ENCODE measurements at regions not wholly inside any gene's neighbourhood (a gene's known extent, or its start where the extent isn't known, plus 50 kb on each side); places are given as distances from the start of the nearest gene placed in this dataset.

GRCh38 chr5:15023266-15023665, 151.7 kb upstream of the ANKH start:
- FAIRE-seq (no peak), DNase-seq (ENCODE audit: low read depth in 1 of 2, low spot score in 2 of 2) (no peak)
- ChIA-PET CTCF (ENCODE audit: partially characterized antibody) (interaction anchor here (0.9 to 1.0 kb wide), 3 partner anchors 9 to 206 kb away, joined by 3 to 4 read pairs (median 3); no protein-coding TSS in a partner anchor), POLR2A (ENCODE audit: partially characterized antibody) (no interaction called here)
- H2BK15ac ChIP-seq (ENCODE audit: low read length): no peak overlapping the region
- H2AK5ac ChIP-seq (ENCODE audit: low read depth, low read length): no peak overlapping the region
- no peak overlapping the region for H2BK20ac ChIP-seq (ENCODE audit: low read length)
- H3K56ac ChIP-seq (replicated peaks; ENCODE audit: insufficient read length, low read depth, low read length): no peak overlapping the region
- no peak overlapping the region for H4K8ac ChIP-seq (ENCODE audit: extremely low read depth, insufficient read depth, low read length)
- peaks cover 0 to 3% of the 10 kb centered on the region in 2 experiments; a peak in 1 of 4 replicates for H3K9me3 ChIP-seq (ENCODE audit: insufficient read depth in 2 of 2, low read depth in 1 of 2, low read length in 1 of 2)
- H3K4ac ChIP-seq (replicated peaks; ENCODE audit: insufficient read length, low read depth, low read length): no peak overlapping the region
- H4K91ac ChIP-seq (replicated peaks; ENCODE audit: insufficient read length, low read length): no peak overlapping the region
- H3K79me1 ChIP-seq (ENCODE audit: low read depth, low read length): no peaks in the 10 kb centered on the region
- WGBS, 2 experiments (ENCODE audit: extremely low coverage in 1 of 2, insufficient coverage in 1 of 2, insufficient read length in 1 of 2, insufficient replicate concordance in 2 of 2, low coverage in 1 of 2, low lambda C conversion rate in 2 of 2, missing lambda C conversion rate in 1 of 2): 86% methylated on average over 1 of the region's 1 CpG; no CpG with 5 or more reads in 1 of the 2 experiments
- no peak overlapping the region for H3K4me2 ChIP-seq (ENCODE audit: insufficient read depth in 1 of 2, low read depth in 2 of 2, low read length in 2 of 2)
- H2BK120ac ChIP-seq (replicated peaks; ENCODE audit: low read depth, low read length): no peak overlapping the region
- H2AFZ ChIP-seq (ENCODE audit: low read length): no peak overlapping the region
- H3K27ac ChIP-seq (ENCODE audit: low read depth, low read length): no peak overlapping the region
- 0 out of 8 replicates have a peak, but pooled peaks cover 0 to 3% (median 0%) of the 10 kb centered on the region in 4 experiments for H3K36me3 ChIP-seq (ENCODE audit: control insufficient read depth in 2 of 4, insufficient read depth in 4 of 4, low read length in 3 of 4)
- H3K23me2 ChIP-seq (ENCODE audit: low read depth, low read length): no peaks in the 10 kb centered on the region
- no peak overlapping the region for H3K4me3 ChIP-seq (ENCODE audit: extremely low read depth in 1 of 4, insufficient read depth in 2 of 4, low read depth in 3 of 4, low read length in 4 of 4)
- H3K23ac ChIP-seq (ENCODE audit: insufficient read length): no peak overlapping the region
- no peak overlapping the region for H4K5ac ChIP-seq (ENCODE audit: insufficient read length, low read depth, low read length)
- peaks cover 21 to 35% (median 27%) of the 10 kb centered on the region in 4 experiments for H3K27me3 ChIP-seq (replicated peaks in 1 of 4; ENCODE audit: control insufficient read depth in 3 of 4, extremely low read depth in 1 of 4, insufficient read depth in 3 of 4, low read length in 3 of 4)
- TF ChIP-seq NRF1 (IDR thresholded peaks at IDR 0.05; ENCODE audit: low read depth, low read length): no peak
- H3K9ac ChIP-seq (replicated peaks in 1 of 4; ENCODE audit: extremely low read depth in 1 of 4, low read depth in 3 of 4, low read length in 3 of 4): no peak overlapping the region
- H3K14ac ChIP-seq (ENCODE audit: insufficient read length): no peak overlapping the region
- no peaks in the 10 kb centered on the region for H3K79me2 ChIP-seq (ENCODE audit: control insufficient read depth in 1 of 2, insufficient read depth in 2 of 2, low read length in 2 of 2)
- no peaks in the 10 kb centered on the region for H4K20me1 ChIP-seq (replicated peaks in 1 of 2; ENCODE audit: control insufficient read depth in 1 of 2, insufficient read depth in 2 of 2, low read length in 2 of 2)
- H3K18ac ChIP-seq (ENCODE audit: extremely low read depth, low read length): no peak overlapping the region
- no peak overlapping the region for H2BK12ac ChIP-seq (ENCODE audit: low read depth, low read length)
- peaks cover 4 to 9% (median 6%) of the 10 kb centered on the region in 4 experiments for H3K4me1 ChIP-seq (replicated peaks in 1 of 4; ENCODE audit: control insufficient read depth in 3 of 4, insufficient read depth in 4 of 4, low read length in 3 of 4)
- no peak overlapping the region for H2BK5ac ChIP-seq (ENCODE audit: low read depth, low read length)

All from H1 (cell line).